ENCODE measurements at regions not wholly inside any gene's neighbourhood (a gene's known extent, or its start where the extent isn't known, plus 50 kb on each side); places are given as distances from the start of the nearest gene placed in this dataset.

- no peak overlapping the region for H2AFZ ChIP-seq (ENCODE audit: low read depth, low read length)
- H3K27me3 ChIP-seq (ENCODE audit: low read depth, low read length): no peaks in the 10 kb centered on the region
- no peaks in the 10 kb centered on the region for H3K9me3 ChIP-seq (ENCODE audit: insufficient read depth, low read length)
- no peaks in the 10 kb centered on the region for H3K79me2 ChIP-seq (ENCODE audit: low read length)
- no peak overlapping the region for H3K27ac ChIP-seq (ENCODE audit: low read length)
- no peaks in the 10 kb centered on the region for H4K20me1 ChIP-seq (ENCODE audit: insufficient read depth, low read length)
- TF ChIP-seq CTCF (IDR thresholded peaks at IDR 0.05; ENCODE audit: low read depth, low read length) (no peak), EZH2phosphoT487 (IDR thresholded peaks at IDR 0.05; ENCODE audit: low read depth) (no peak)
- no peak overlapping the region for H3K4me3 ChIP-seq (ENCODE audit: low read length)
- H3K4me1 ChIP-seq (ENCODE audit: low read length): 0 out of 2 replicates have a peak, but pooled peaks cover 3% of the 10 kb centered on the region
- H3K36me3 ChIP-seq (replicated peaks; ENCODE audit: low read depth, low read length): no peaks in the 10 kb centered on the region
- H3K4me2 ChIP-seq (ENCODE audit: low read length): no peak overlapping the region
- no peak overlapping the region for H3K9ac ChIP-seq (ENCODE audit: low read length)
These were observed 101.1 kb downstream of the C5orf15 start for GRCh38 chr5:133867341-133867740.

- H3K79me2 ChIP-seq (ENCODE audit: low read length): no peaks in the 10 kb centered on the region
- H2AFZ ChIP-seq (ENCODE audit: low read depth, low read length): no peak overlapping the region
- no peak overlapping the region for H3K27ac ChIP-seq (ENCODE audit: low read length)
- H3K4me2 ChIP-seq (ENCODE audit: low read length): no peak overlapping the region
- H4K20me1 ChIP-seq (ENCODE audit: insufficient read depth, low read length): no peaks in the 10 kb centered on the region
- no peak overlapping the region for H3K4me3 ChIP-seq (ENCODE audit: low read length)
- no peak overlapping the region for H3K9ac ChIP-seq (ENCODE audit: low read length)
- no peaks in the 10 kb centered on the region for H3K36me3 ChIP-seq (replicated peaks; ENCODE audit: low read depth, low read length)
- H3K4me1 ChIP-seq (ENCODE audit: low read length): 0 out of 2 replicates have a peak, but pooled peaks cover 3% of the 10 kb centered on the region
- no peaks in the 10 kb centered on the region for H3K9me3 ChIP-seq (ENCODE audit: insufficient read depth, low read length)
- no peaks in the 10 kb centered on the region for H3K27me3 ChIP-seq (ENCODE audit: low read depth, low read length)
- TF ChIP-seq EZH2phosphoT487 (IDR thresholded peaks at IDR 0.05; ENCODE audit: low read depth) (no peak), CTCF (IDR thresholded peaks at IDR 0.05; ENCODE audit: low read depth, low read length) (no peak)
These were observed 101.6 kb downstream of the C5orf15 start for GRCh38 chr5:133866903-133867245.

GRCh38 chr5:133866160-133866902, 102.1 kb downstream of the C5orf15 start:
- H3K27ac ChIP-seq (ENCODE audit: low read length): no peak overlapping the region
- peaks cover 6% of the 10 kb centered on the region for H3K4me1 ChIP-seq (ENCODE audit: low read length)
- no peak overlapping the region for H3K4me2 ChIP-seq (ENCODE audit: low read length)
- no peaks in the 10 kb centered on the region for H3K9me3 ChIP-seq (ENCODE audit: insufficient read depth, low read length)
- no peak overlapping the region for H3K4me3 ChIP-seq (ENCODE audit: low read length)
- no peak overlapping the region for H3K9ac ChIP-seq (ENCODE audit: low read length)
- H2AFZ ChIP-seq (ENCODE audit: low read depth, low read length): no peak overlapping the region
- H3K36me3 ChIP-seq (replicated peaks; ENCODE audit: low read depth, low read length): no peaks in the 10 kb centered on the region
- H4K20me1 ChIP-seq (ENCODE audit: insufficient read depth, low read length): no peaks in the 10 kb centered on the region
- H3K27me3 ChIP-seq (ENCODE audit: low read depth, low read length): no peaks in the 10 kb centered on the region
- no peak for TF ChIP-seq CTCF (IDR thresholded peaks at IDR 0.05; ENCODE audit: low read depth, low read length)
- TF ChIP-seq EZH2phosphoT487 (IDR thresholded peaks at IDR 0.05; ENCODE audit: low read depth): no peak
- H3K79me2 ChIP-seq (ENCODE audit: low read length): no peaks in the 10 kb centered on the region

- Histone ChIP-seq H3K36me3 (replicated peaks; ENCODE audit: low read depth, low read length) (no peaks in the 10 kb centered on the region), H3K4me2 (ENCODE audit: low read length) (no peak overlapping the region), H3K27me3 (ENCODE audit: low read depth, low read length) (no peaks in the 10 kb centered on the region), H3K9me3 (ENCODE audit: insufficient read depth, low read length) (no peaks in the 10 kb centered on the region), H4K20me1 (ENCODE audit: insufficient read depth, low read length) (no peaks in the 10 kb centered on the region), H3K4me3 (ENCODE audit: low read length) (no peak overlapping the region), H3K79me2 (ENCODE audit: low read length) (no peaks in the 10 kb centered on the region), H3K27ac (ENCODE audit: low read length) (no peak overlapping the region), H3K9ac (ENCODE audit: low read length) (no peak overlapping the region), H3K4me1 (ENCODE audit: low read length) (peaks cover 11% of the 10 kb centered on the region), H2AFZ (ENCODE audit: low read depth, low read length) (no peak overlapping the region)
- TF ChIP-seq EZH2phosphoT487 (IDR thresholded peaks at IDR 0.05; ENCODE audit: low read depth): no peak
- no peak for TF ChIP-seq CTCF (IDR thresholded peaks at IDR 0.05; ENCODE audit: low read depth, low read length)
These were observed 103.3 kb downstream of the C5orf15 start for GRCh38 chr5:133865113-133865512.

Measured in OCI-LY3 (cell line).